ENCODE measurements at regions not wholly inside any gene's neighbourhood (a gene's known extent, or its start where the extent isn't known, plus 50 kb on each side); places are given as distances from the start of the nearest gene placed in this dataset.

GRCh38 chr3:139238281-139239030 is 105.4 kb upstream of the MRPS22 start:
- no peak for TF ChIP-seq CTCF (conservative IDR thresholded peaks at IDR 0.05)

More at GRCh38 chr3:139238281-139239030, 105.4 kb upstream of the MRPS22 start:
- H3K4me3 Mint-ChIP-seq, result no peak overlapping the region; a peak in 1 of 5 replicates
- no peak overlapping the region for H2BK120ac ChIP-seq (ENCODE audit: low read depth, low read length, poor library complexity, severe bottlenecking)
- H3K4me2 ChIP-seq (ENCODE audit: insufficient read depth, insufficient read length, low read length), result no peak overlapping the region
- H3K18ac ChIP-seq (ENCODE audit: insufficient read length, low read depth, low read length), result no peak overlapping the region
- no peak overlapping the region for H3K27ac ChIP-seq (ENCODE audit: insufficient read length, low read depth, low read length)
- H2BK12ac ChIP-seq (ENCODE audit: insufficient read length, low read depth, low read length), result no peak overlapping the region
- no peak overlapping the region for H3K56ac ChIP-seq (ENCODE audit: insufficient read length, low read depth, low read length)
- H3K9ac ChIP-seq (ENCODE audit: extremely low read depth, insufficient read length, low read length), result no peak overlapping the region
- no peaks in the 10 kb centered on the region for H3K27me3 ChIP-seq (ENCODE audit: insufficient read depth, low read length)
- H3K79me1 ChIP-seq (ENCODE audit: insufficient read depth, low read depth, low read length, poor library complexity, severe bottlenecking), result no peaks in the 10 kb centered on the region
- H3T11ph ChIP-seq (ENCODE audit: low read length), result no peak overlapping the region
- H2BK15ac ChIP-seq (ENCODE audit: low read depth, low read length), result no peak overlapping the region
- no peak overlapping the region for H3K14ac ChIP-seq (ENCODE audit: insufficient read depth, low read length)
- H2BK20ac ChIP-seq (ENCODE audit: low read depth, low read length, poor library complexity, severe bottlenecking), result no peak overlapping the region
- H4K8ac ChIP-seq (replicated peaks; ENCODE audit: insufficient read length, low read depth, low read length), result no peak overlapping the region
- WGBS (ENCODE audit: extremely low coverage, insufficient read length, low lambda C conversion rate), result no CpG with 5 or more reads among the region's 12 CpGs
- no peaks in the 10 kb centered on the region for H3K9me3 ChIP-seq (ENCODE audit: control insufficient read depth, low read depth, low read length)
- no peak overlapping the region for H4K91ac ChIP-seq (ENCODE audit: insufficient read length, low read depth, low read length)
- H3K4me1 Mint-ChIP-seq, result no peaks in the 10 kb centered on the region
- H3K4ac ChIP-seq (ENCODE audit: low read depth, low read length), result no peak overlapping the region
- 0 out of 2 replicates have a peak, but pooled peaks cover 1% of the 10 kb centered on the region for H3K4me1 ChIP-seq (ENCODE audit: insufficient read depth, low read length)
- no peak overlapping the region for H2AFZ ChIP-seq (ENCODE audit: low read length)
- no peak overlapping the region; a peak in 1 of 7 replicates for H3K27ac Mint-ChIP-seq
- H3K23ac ChIP-seq (ENCODE audit: insufficient read length, low read depth, low read length), result no peak overlapping the region
- no peaks in the 10 kb centered on the region for H3K9me3 Mint-ChIP-seq
- H3K79me2 ChIP-seq (ENCODE audit: insufficient read depth, low read length), result no peaks in the 10 kb centered on the region
- H2BK5ac ChIP-seq (ENCODE audit: insufficient read length, low read length), result no peak overlapping the region
- no peaks in the 10 kb centered on the region for H3K23me2 ChIP-seq (ENCODE audit: insufficient read length, low read depth, low read length, poor library complexity, severe bottlenecking)
- H4K5ac ChIP-seq (ENCODE audit: insufficient read length, low read depth, low read length), result no peak overlapping the region
- no peak for DNase-seq
- no peaks in the 10 kb centered on the region for H3K36me3 Mint-ChIP-seq (ENCODE audit: insufficient read depth in 1 of 3, low read depth in 3 of 3)
- no peaks in the 10 kb centered on the region for H4K20me1 ChIP-seq (ENCODE audit: control insufficient read depth, insufficient read depth, insufficient read length)
- peaks cover 57% of the 10 kb centered on the region for H3K27me3 Mint-ChIP-seq (ENCODE audit: low read depth)
- H2AK5ac ChIP-seq (ENCODE audit: insufficient read length, low read length), result no peak overlapping the region
